HCT116 (cell line): ENCODE measurements at regions not wholly inside any gene's neighbourhood (a gene's known extent, or its start where the extent isn't known, plus 50 kb on each side); places are given as distances from the start of the nearest gene placed in this dataset.

Experiments used
- ATAC-seq: fragments of 200-7000 bp; cut with Tn5 transposase; 2 replicates; pipeline ENCODE4 v1.9.1; 2020; ENCODE audit warnings: mild to moderate bottlenecking, moderate library complexity
- BruUV-seq: library from RNA; stranded (reverse); fragments of 400-500 nt; replicated peaks from 2 replicates; lab custom pipeline; 2021; lab: Mats Ljungman, UMichigan
- CTCF ChIA-PET: fragments of 300-600 bp; sonication (Branson Sonifier 250); formaldehyde crosslinking; loops from one replicate; lab custom pipeline; 2021; ENCODE audit warnings: antibody characterized with exemption; lab: Charles Lee
- POLR2A ChIA-PET: fragments of 300-600, 350-600 bp; sonication (Branson Sonifier 250); formaldehyde crosslinking; loops from one replicate; lab custom pipeline; 2021; ENCODE audit warnings: antibody characterized with exemption; lab: Charles Lee
- RAD21 ChIA-PET, 2 experiments: fragments of 300-600 bp; sonication (Branson Sonifier 250); formaldehyde crosslinking; loops; one replicate each; lab custom pipeline; 2023; ENCODE audit warnings: low total read pairs in 2 of 2; ENCODE audit not compliant: uncharacterized antibody in 2 of 2, unreplicated experiment in 2 of 2, low non-redundant PET in 1 of 2; lab: Charles Lee
- DNase-seq: peaks from one replicate; pipeline ENCODE4 v3.0.0-alpha.2; 2010; ENCODE audit warnings: low read depth, low spot score
- H2AFZ ChIP-seq: fragments of 200-600 bp; shearing (Covaris generic), sonication (generic); 2 replicates; pipeline ENCODE4 v1.6.1; 2017; ENCODE audit warnings: low read depth, mixed run types, mixed read lengths, antibody characterized with exemption, low read length; ENCODE audit not compliant: poor library complexity, severe bottlenecking
- H3K27ac ChIP-seq: 2 replicates; pipeline ENCODE4 v1.5.1; 2012; ENCODE audit warnings: low read depth, low read length
- H3K27me3 ChIP-seq: fragments of 200-600 bp; sonication (generic); 2 replicates; pipeline ENCODE4 v1.6.1; 2016; ENCODE audit warnings: mixed run types, low read length, mixed read lengths; ENCODE audit not compliant: insufficient read depth
- H3K36me3 ChIP-seq, 2 experiments: fragments of 200-500 bp in 1 of 2; fragments of 200-600 bp in 1 of 2; sonication (Bioruptor generic) in 1 of 2; sonication (generic) in 1 of 2; 2 replicates each; pipeline versions ENCODE4 v1.5.1 to v1.6.1; 2014 to 2016; ENCODE audit warnings: low read length in 2 of 2, inconsistent platforms in 1 of 2, mixed read lengths in 1 of 2, mixed run types in 1 of 2; ENCODE audit not compliant: insufficient read depth in 2 of 2, control insufficient read depth in 1 of 2
- H3K4me1 ChIP-seq, 2 experiments: fragments of 200-600 bp in 1 of 2; sonication (generic) in 1 of 2; 2 replicates each; pipeline versions ENCODE4 v1.5.1 to v1.6.1; 2012 to 2017; ENCODE audit warnings: low read length in 2 of 2, inconsistent platforms in 1 of 2, mild to moderate bottlenecking in 1 of 2, mixed read lengths in 1 of 2, mixed run types in 1 of 2, moderate library complexity in 1 of 2; ENCODE audit not compliant: insufficient read depth in 2 of 2, control insufficient read depth in 1 of 2
- H3K4me2 ChIP-seq: fragments of 200-600 bp; sonication (generic); 2 replicates; pipeline ENCODE4 v1.6.1; 2017; ENCODE audit warnings: mixed run types, low read length, mixed read lengths
- H3K4me3 ChIP-seq, 2 experiments: fragments of 200-600 bp in 1 of 2; sonication (generic) in 1 of 2; replicated peaks in 1 of 2; 2 replicates each; pipeline ENCODE4 v1.5.1; 2011 to 2016; ENCODE audit warnings: low read length in 2 of 2, control low read depth in 1 of 2, low read depth in 1 of 2, mild to moderate bottlenecking in 1 of 2, mixed read lengths in 1 of 2, mixed run types in 1 of 2
- H3K79me2 ChIP-seq: fragments of 200-600 bp; sonication (generic); 2 replicates; pipeline ENCODE4 v1.6.1; 2017; ENCODE audit warnings: mild to moderate bottlenecking, mixed run types, low read length, moderate library complexity, mixed read lengths; ENCODE audit not compliant: insufficient read depth
- H3K9ac ChIP-seq: fragments of 200-600 bp; sonication (generic); 2 replicates; pipeline ENCODE4 v1.6.1; 2016; ENCODE audit warnings: low read length, mixed read lengths
- H3K9me2 ChIP-seq: fragments of 200-600 bp; sonication (generic), shearing (Covaris generic); 2 replicates; pipeline ENCODE4 v1.6.1; 2017; ENCODE audit warnings: mixed run types, mild to moderate bottlenecking, moderate library complexity; ENCODE audit not compliant: insufficient read depth
- H3K9me3 ChIP-seq, 2 experiments: fragments of 200-500 bp in 1 of 2; fragments of 200-600 bp in 1 of 2; sonication (Bioruptor generic) in 1 of 2; sonication (generic) in 1 of 2; 2 replicates each; pipeline ENCODE4 v1.6.1; 2014 to 2017; ENCODE audit warnings: low read length in 2 of 2, mixed read lengths in 2 of 2, inconsistent platforms in 1 of 2, low read depth in 1 of 2, mild to moderate bottlenecking in 1 of 2, mixed run types in 1 of 2, moderate library complexity in 1 of 2; ENCODE audit not compliant: control insufficient read depth in 1 of 2, insufficient read depth in 1 of 2
- H4K20me1 ChIP-seq: fragments of 200-600 bp; sonication (generic), shearing (Covaris generic); 2 replicates; pipeline ENCODE4 v1.6.1; 2017; ENCODE audit warnings: mixed run types, mild to moderate bottlenecking, moderate library complexity; ENCODE audit not compliant: insufficient read depth
- CBX3 ChIP-seq: IDR thresholded peaks from 2 replicates; pipeline ENCODE4 v1.6.1; 2012; ENCODE audit warnings: low read depth
- CEBPB ChIP-seq: IDR thresholded peaks from 2 replicates; pipeline ENCODE4 v1.6.1; 2012; ENCODE audit warnings: low read depth
- CTCF ChIP-seq, 3 experiments: fragments of 200-600 bp in 1 of 3; sonication (generic) in 1 of 3; IDR thresholded peaks in 2 of 3; conservative IDR thresholded peaks in 1 of 3; 2 replicates each; pipeline ENCODE4 v1.5.1; 2012 to 2017; ENCODE audit warnings: low read depth in 2 of 3, low read length in 2 of 3, antibody characterized with exemption in 1 of 3, borderline replicate concordance in 1 of 3, control low read depth in 1 of 3, mild to moderate bottlenecking in 1 of 3, mixed read lengths in 1 of 3, mixed run types in 1 of 3, moderate library complexity in 1 of 3; ENCODE audit not compliant: insufficient read depth in 1 of 3
- EGR1 ChIP-seq: IDR thresholded peaks from 2 replicates; pipeline ENCODE4 v1.6.1; 2012; ENCODE audit warnings: low read depth
- ELF1 ChIP-seq: IDR thresholded peaks from 2 replicates; pipeline ENCODE4 v1.6.1; 2012; ENCODE audit warnings: low read depth, borderline replicate concordance
- EZH2 ChIP-seq: fragments of 200-600 bp; sonication (generic); IDR thresholded peaks from 2 replicates; pipeline ENCODE4 v1.6.1; 2017; ENCODE audit warnings: antibody characterized with exemption, mixed run types
- FOSL1 ChIP-seq: IDR thresholded peaks from 2 replicates; pipeline ENCODE4 v1.6.1; 2012; ENCODE audit warnings: low read depth
- JUND ChIP-seq: IDR thresholded peaks from 2 replicates; pipeline ENCODE4 v1.6.1; 2012
- MAX ChIP-seq: IDR thresholded peaks from 2 replicates; pipeline ENCODE4 v1.6.1; 2012
- POLR2AphosphoS5 ChIP-seq: IDR thresholded peaks from 2 replicates; pipeline ENCODE4 v1.6.1; 2011; ENCODE audit warnings: mild to moderate bottlenecking, low read depth, low read length, moderate library complexity
- RAD21 ChIP-seq: IDR thresholded peaks from 2 replicates; pipeline ENCODE4 v1.6.1; 2012; ENCODE audit warnings: low read depth, mild to moderate bottlenecking
- SIN3A ChIP-seq: IDR thresholded peaks from 2 replicates; pipeline ENCODE4 v1.6.1; 2012; ENCODE audit warnings: low read depth
- SP1 ChIP-seq: IDR thresholded peaks from 2 replicates; pipeline ENCODE4 v1.6.1; 2012; ENCODE audit warnings: low read depth
- TCF7L2 ChIP-seq: IDR thresholded peaks from 2 replicates; pipeline ENCODE4 v1.7.0; 2011; ENCODE audit warnings: borderline replicate concordance, inconsistent platforms; ENCODE audit not compliant: insufficient read depth, insufficient read length; ENCODE audit errors: extremely low read depth
- YY1 ChIP-seq: IDR thresholded peaks from 2 replicates; pipeline ENCODE4 v1.6.1; 2011; ENCODE audit warnings: low read length, low read depth, moderate library complexity, mild to moderate bottlenecking; ENCODE audit not compliant: insufficient replicate concordance; ENCODE audit errors: extremely low read depth
- ZBTB33 ChIP-seq: IDR thresholded peaks from 2 replicates; pipeline ENCODE4 v1.6.1; 2011; ENCODE audit warnings: mild to moderate bottlenecking, low read length, moderate library complexity; ENCODE audit not compliant: insufficient replicate concordance; ENCODE audit errors: extremely low read depth
- ZFX ChIP-seq: fragments of 450-650 bp; IDR thresholded peaks from 2 replicates; pipeline ENCODE4 v1.6.1; 2017
- ZNF274 ChIP-seq: fragments of 200-500 bp; sonication (Bioruptor generic); IDR thresholded peaks from 2 replicates; pipeline ENCODE4 v1.6.1; 2014; ENCODE audit warnings: mild to moderate bottlenecking, low read depth, low read length, inconsistent platforms
- intact Hi-C: fragments of 100-400 bp; cut with micrococcal nuclease; formaldehyde crosslinking; loops from 2 replicates; pipeline ENCODE4 v1.10.0; 2022

- Histone ChIP-seq H3K4me3 (no peak overlapping the region), H3K36me3 (no peaks in the 10 kb centered on the region), H3K4me1 (no peaks in the 10 kb centered on the region), H3K9me3 (no peaks in the 10 kb centered on the region), H3K4me2 (no peak overlapping the region), H3K9ac (no peak overlapping the region), H3K79me2 (no peaks in the 10 kb centered on the region), H3K9me2 (no peaks in the 10 kb centered on the region), H2AFZ (no peak overlapping the region), H3K27me3 (no peaks in the 10 kb centered on the region), H3K27ac (no peak overlapping the region), H4K20me1 (no peaks in the 10 kb centered on the region)
- DNase-seq (no peak), ATAC-seq (no peak)
- RAD21 ChIA-PET: no interaction called here
- intact Hi-C loops: no loop called here
- BruUV-seq: no TSS peak
- TF ChIP-seq JUND (no peak), CBX3 (no peak), CEBPB (no peak), CTCF (IDR thresholded peaks at IDR 0.05 in 2 of 3, conservative IDR thresholded peaks at IDR 0.05 in 1 of 3; ENCODE audit: borderline replicate concordance in 1 of 3, insufficient read depth in 1 of 3, low read depth in 2 of 3, low read length in 2 of 3) (no peak), RAD21 (no peak), ZFX (no peak), TCF7L2 (no peak), SP1 (no peak), EZH2 (no peak), POLR2AphosphoS5 (no peak), ZBTB33 (no peak), ELF1 (no peak), FOSL1 (no peak), MAX (no peak), EGR1 (no peak), SIN3A (no peak), ZNF274 (no peak), YY1 (no peak)
- POLR2A ChIA-PET: no interaction called here
- CTCF ChIA-PET: no interaction called here
Measured at GRCh38 chr13:111602874-111603273, 282.4 kb downstream of the TEX29 start.
